Stimulated activated naive CD8-positive, alpha-beta T cell treated with anti-CD3 and anti-CD28 coated beads, Interleukin-15, amount 100 ng/mL, for 72 hours (primary cell): ENCODE measurements at regions not wholly inside any gene's neighbourhood (a gene's known extent, or its start where the extent isn't known, plus 50 kb on each side); places are given as distances from the start of the nearest gene placed in this dataset.

Experiments
- ATAC-seq: fragments of 150-1000 bp; cut with Tn5 transposase; 2 replicates; pipeline ENCODE4 v1.10.0; 2021; ENCODE audit warnings: mild to moderate bottlenecking, moderate library complexity
- DNase-seq, 2 donors: peaks; one replicate each; pipeline ENCODE4 v3.0.0; 2021 to 2022
- H3K27ac Mint-ChIP-seq, 2 donors: one replicate each; pipeline ENCODE4 v1.8.0; 2022; ENCODE audit warnings: mild to moderate bottlenecking in 2 of 2, mixed read lengths in 2 of 2, moderate library complexity in 2 of 2
- H3K27me3 Mint-ChIP-seq: one replicate; pipeline ENCODE4 v1.8.0; 2022; ENCODE audit warnings: mixed read lengths
- H3K4me1 Mint-ChIP-seq: one replicate; pipeline ENCODE4 v1.8.0; 2022; ENCODE audit warnings: mild to moderate bottlenecking, mixed read lengths
- H3K4me3 Mint-ChIP-seq, 2 donors: one replicate each; pipeline ENCODE4 v1.8.0; 2022; ENCODE audit warnings: mild to moderate bottlenecking in 2 of 2, mixed read lengths in 2 of 2, moderate library complexity in 1 of 2
- H3K9me3 Mint-ChIP-seq, 2 donors: one replicate each; pipeline ENCODE4 v1.8.0; 2022; ENCODE audit warnings: mixed read lengths in 2 of 2

DNA sequence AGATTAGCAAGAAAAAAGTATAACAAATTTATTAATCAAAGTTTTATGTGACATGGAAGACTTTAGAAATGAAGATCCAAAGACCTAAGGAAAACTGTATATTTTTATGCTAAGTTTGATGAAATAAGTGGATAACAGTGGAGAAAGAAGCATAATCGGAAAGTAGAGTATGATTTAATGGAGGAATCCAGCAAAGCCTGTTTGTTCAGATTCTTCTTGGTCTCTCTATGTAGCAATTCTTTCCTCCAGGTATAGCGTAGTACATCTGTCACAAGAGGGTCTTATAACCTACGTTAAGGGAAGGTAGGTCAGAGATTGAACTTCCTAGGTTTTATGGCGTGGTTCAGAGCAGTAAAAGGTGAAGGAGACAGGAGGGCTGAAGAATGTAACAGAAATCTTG, 600.6 kb upstream of the CHORDC1 start:
- Mint-ChIP-seq H3K9me3 (peaks cover 0 to 21% of the 10 kb centered on the region in 2 donors), H3K4me3 (no peak overlapping the region), H3K27me3 (no peaks in the 10 kb centered on the region), H3K27ac (no peak overlapping the region), H3K4me1 (no peaks in the 10 kb centered on the region)
- ATAC-seq (no peak), DNase-seq (no peak)

DNA sequence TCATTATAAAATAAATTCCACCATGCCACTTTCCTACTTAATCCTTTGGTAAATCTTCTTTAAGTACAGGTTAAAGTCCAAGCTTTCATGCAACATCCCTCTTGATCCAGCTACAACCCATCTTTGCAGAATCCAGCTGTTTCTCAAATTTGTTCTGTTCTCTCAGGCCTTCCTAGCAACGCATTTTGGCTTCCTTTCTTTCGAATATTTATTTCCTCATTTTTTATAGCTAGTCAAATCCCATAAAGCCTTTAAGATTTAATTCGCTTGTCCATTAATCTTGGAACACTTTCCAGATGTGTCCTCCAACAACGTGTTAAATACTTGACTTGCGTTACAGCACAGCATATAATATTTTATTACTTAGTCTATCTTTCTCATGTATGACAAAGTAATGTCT, 600.1 kb upstream of the CHORDC1 start:
- no peaks in the 10 kb centered on the region for H3K4me1 Mint-ChIP-seq
- no peak overlapping the region for H3K27ac Mint-ChIP-seq
- peaks cover 0 to 18% of the 10 kb centered on the region in 2 donors for H3K9me3 Mint-ChIP-seq
- DNase-seq = no peak
- no peak overlapping the region for H3K4me3 Mint-ChIP-seq
- ATAC-seq = no peak
- no peaks in the 10 kb centered on the region for H3K27me3 Mint-ChIP-seq

DNA sequence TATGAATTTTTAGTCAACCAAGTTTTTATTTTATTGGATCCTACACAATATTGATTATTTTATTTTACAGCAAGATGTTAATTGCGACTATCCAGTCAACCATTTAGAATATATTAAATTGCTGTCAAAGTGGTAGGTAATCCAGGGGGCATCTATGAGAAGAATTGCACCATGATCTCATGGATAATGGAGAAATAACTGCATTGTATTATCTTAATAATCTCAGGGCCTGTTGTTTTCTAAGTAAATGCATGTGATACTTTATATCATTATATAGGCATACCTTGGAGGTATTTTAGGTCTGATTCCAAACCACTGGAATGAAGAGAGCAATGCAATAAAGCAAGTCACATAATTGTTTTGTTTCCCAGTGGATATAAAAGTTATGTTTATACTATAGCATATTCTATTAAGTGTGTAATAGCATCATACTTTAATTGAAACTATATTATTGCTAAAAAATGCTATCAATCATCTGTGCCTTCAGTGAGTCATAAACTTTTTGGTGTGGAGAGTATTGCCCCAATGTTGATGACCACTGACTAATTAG, 595.4 kb upstream of the CHORDC1 start:
- peaks cover 7 to 11% of the 10 kb centered on the region in 2 donors for H3K9me3 Mint-ChIP-seq
- no peak overlapping the region for H3K27ac Mint-ChIP-seq
- DNase-seq (no peak), ATAC-seq (no peak)
- H3K4me1 Mint-ChIP-seq = no peaks in the 10 kb centered on the region
- H3K27me3 Mint-ChIP-seq = no peaks in the 10 kb centered on the region
- no peak overlapping the region for H3K4me3 Mint-ChIP-seq

DNA sequence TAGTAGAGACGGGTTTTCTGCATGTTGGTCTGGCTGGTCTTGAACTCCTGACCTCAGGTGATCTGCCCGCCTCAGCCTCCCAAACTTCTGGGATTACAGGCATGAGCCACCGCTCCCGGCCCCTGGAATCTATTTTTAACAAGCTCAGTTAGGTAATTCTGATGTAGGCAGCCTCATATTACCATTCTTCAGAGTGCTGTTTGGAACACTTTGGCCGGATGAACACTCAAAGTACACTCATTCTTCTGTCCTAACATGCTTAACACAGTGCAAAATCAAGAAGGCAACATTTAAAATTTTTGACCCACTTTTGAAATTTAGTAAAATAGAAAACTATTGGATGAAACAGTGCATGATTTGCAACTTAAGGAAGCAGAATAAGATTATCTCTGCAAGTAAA, 586.7 kb upstream of the CHORDC1 start:
- H3K4me3 Mint-ChIP-seq = no peak overlapping the region
- H3K27me3 Mint-ChIP-seq = no peaks in the 10 kb centered on the region
- no peak overlapping the region for H3K27ac Mint-ChIP-seq

DNA sequence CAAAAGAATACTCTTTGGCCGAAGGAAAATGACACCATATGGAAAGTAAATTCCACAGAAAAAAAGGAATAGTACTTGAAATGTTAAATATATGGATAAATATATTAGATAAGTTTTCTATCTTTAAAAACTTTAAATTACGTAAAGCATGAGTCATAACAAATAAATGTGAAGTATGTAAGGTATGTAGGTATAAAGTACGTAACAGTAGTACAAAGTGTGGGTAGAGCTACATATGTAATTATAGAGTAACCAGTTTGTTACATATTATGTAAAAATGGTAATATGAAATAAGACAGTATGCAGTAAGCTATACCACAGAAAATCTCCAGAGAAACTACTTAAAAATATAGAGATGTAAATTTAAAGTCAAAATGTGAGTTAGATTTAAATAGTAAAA, 582.3 kb upstream of the CHORDC1 start:
- DNase-seq = no peak
- Mint-ChIP-seq H3K27me3 (no peaks in the 10 kb centered on the region), H3K9me3 (no peaks in the 10 kb centered on the region), H3K4me3 (no peak overlapping the region), H3K27ac (no peak overlapping the region), H3K4me1 (no peaks in the 10 kb centered on the region)
- no peak for ATAC-seq

More for the DNA sequence above, 586.7 kb upstream of the CHORDC1 start:
- DNase-seq (no peak), ATAC-seq (no peak)
- H3K9me3 Mint-ChIP-seq = no peaks in the 10 kb centered on the region
- H3K4me1 Mint-ChIP-seq = no peaks in the 10 kb centered on the region

DNA sequence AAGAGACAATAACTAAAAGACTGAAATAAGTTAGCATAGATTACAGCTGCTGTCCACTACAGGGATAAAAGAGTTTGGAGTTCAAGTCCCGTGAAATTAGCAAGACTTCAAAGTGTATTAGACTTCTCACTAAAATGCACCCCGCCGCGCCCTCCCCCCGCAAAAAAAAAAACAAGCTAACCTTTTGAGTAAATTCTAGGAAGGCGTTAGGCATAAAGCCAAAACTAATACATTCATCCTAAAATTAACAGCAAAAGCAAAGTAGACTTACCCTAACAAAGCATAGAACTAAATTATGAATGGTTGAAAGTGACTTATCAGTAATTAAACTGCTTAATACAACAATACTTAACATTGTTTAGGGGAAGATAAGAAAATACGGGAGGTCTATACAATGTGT, 581.0 kb upstream of the CHORDC1 start:
- H3K4me1 Mint-ChIP-seq = no peaks in the 10 kb centered on the region
- H3K9me3 Mint-ChIP-seq = peaks cover 0 to under 1% of the 10 kb centered on the region in 2 donors
- no peaks in the 10 kb centered on the region for H3K27me3 Mint-ChIP-seq
- DNase-seq (no peak), ATAC-seq (no peak)
- no peak overlapping the region for H3K4me3 Mint-ChIP-seq
- H3K27ac Mint-ChIP-seq = no peak overlapping the region

DNA sequence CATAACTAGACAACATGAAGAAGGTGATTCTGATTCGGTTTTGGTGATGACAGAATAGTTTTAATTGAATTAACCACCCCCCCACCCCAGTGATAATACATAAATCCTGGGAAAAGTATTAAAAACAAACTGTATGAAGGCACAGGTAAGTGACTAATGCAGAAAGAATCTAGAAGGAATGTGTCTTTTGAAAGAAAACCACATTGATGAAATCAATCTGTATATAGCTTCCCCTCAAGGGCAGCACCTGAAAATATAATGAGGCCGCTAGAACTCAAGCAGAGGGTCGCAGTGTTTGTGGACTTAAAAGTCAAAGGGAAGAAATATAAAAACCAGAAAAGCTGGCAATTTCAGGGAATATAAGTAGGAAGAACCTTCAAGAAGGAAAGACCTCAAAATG, 580.5 kb upstream of the CHORDC1 start:
- H3K27me3 Mint-ChIP-seq = no peaks in the 10 kb centered on the region
- no peak overlapping the region for H3K4me3 Mint-ChIP-seq
- peaks cover 0 to 5% of the 10 kb centered on the region in 2 donors for H3K9me3 Mint-ChIP-seq

DNA sequence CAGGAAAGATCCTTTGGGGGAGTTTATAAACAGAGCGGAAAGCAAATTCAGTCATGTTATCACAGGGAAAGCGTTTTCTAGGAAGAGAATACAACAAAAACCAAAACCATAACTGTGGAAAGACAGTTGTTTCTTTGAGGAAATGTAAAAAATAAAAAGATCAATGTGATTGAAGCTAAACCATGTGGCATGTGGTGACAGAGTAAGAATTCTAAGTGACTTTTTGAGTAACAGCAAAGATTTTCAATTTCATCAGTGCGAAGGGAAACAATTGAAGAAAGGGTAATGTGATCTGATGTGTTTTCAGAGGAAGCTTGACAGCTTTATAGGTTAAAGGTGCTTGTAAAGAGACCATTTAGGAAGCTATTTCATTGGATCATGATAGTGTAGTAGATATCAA, 575.9 kb upstream of the CHORDC1 start:
- no peak for DNase-seq
- no peak for ATAC-seq
- Mint-ChIP-seq H3K4me3 (no peak overlapping the region), H3K27ac (no peak overlapping the region), H3K9me3 (peaks cover 0 to 6% of the 10 kb centered on the region in 2 donors), H3K27me3 (no peaks in the 10 kb centered on the region), H3K4me1 (no peaks in the 10 kb centered on the region)

More for the DNA sequence above, 580.5 kb upstream of the CHORDC1 start:
- H3K4me1 Mint-ChIP-seq = no peaks in the 10 kb centered on the region
- no peak overlapping the region for H3K27ac Mint-ChIP-seq
- DNase-seq = no peak
- no peak for ATAC-seq

DNA sequence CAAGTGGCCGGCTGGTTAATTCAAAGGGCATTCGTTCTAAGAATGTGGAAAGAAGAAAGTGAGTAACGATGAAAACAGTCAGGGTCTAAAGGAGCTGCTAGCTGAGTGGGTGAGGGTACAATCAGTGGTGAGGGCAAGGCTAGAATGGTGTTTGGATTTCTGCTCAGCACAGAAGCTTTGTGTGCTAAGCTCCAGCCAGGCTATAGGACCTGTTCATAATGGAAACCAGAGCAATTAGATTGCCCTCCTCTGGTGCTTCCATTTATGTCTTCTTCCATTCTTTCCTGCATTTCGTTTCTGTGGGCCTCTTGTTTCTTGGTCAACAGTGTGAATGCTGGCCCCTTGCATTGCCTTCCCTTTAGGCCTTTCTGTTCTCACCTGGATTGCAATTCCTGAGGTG, 572.9 kb upstream of the CHORDC1 start:
- Mint-ChIP-seq H3K27ac (no peak overlapping the region), H3K4me1 (no peaks in the 10 kb centered on the region), H3K4me3 (no peak overlapping the region), H3K27me3 (no peaks in the 10 kb centered on the region), H3K9me3 (peaks cover 6 to 9% of the 10 kb centered on the region in 2 donors)
- ATAC-seq (no peak), DNase-seq (no peak)

DNA sequence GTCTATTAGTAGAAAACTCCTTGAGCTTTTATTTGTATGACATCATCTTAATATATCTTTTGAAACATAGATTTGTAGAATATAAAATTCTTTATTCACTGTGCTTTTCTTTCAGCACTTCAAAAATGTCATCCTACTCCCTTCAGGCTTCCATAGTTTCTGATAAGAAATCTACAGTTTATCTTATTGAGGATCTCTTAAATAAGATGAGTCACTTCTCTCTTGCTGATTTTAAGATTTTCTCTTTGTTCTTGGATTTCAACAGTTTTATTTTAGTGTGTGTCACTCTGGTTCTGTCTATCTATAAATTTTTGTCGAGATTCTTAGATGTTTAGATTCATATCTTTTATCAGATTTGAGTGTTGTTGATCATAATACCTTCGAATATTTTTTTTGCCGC, 566.1 kb upstream of the CHORDC1 start:
- Mint-ChIP-seq H3K27ac (no peak overlapping the region), H3K4me1 (no peaks in the 10 kb centered on the region), H3K27me3 (no peaks in the 10 kb centered on the region), H3K4me3 (no peak overlapping the region), H3K9me3 (peaks cover 8 to 34% of the 10 kb centered on the region in 2 donors)
- ATAC-seq (no peak), DNase-seq (no peak)

DNA sequence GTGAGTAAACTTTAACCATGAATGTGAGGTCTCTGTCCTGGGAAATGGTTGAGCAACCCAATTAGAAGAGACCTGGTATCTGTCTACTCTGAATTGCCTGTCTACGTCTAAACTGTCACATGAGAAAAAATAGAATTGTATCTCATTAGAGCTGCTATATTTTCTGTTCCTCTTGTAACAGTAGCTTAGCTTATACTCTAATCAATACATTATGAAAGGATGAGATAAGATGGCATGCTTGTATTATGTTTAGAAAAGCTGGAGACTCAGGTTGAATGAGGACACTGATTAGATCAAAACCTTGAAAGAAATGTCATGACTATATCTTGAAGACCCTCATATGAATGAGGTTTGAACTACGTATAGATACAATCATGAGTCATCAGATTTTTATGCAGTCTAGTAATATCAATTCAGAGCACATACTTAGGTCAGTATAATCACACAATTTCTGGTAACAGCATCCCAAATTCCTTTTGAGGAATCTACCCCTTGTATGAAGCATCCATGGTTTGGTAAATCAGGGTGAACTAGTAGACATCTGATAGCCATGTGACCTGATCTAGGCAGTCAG, 561.5 kb upstream of the CHORDC1 start:
- H3K4me1 Mint-ChIP-seq = no peaks in the 10 kb centered on the region
- no peak for ATAC-seq
- H3K9me3 Mint-ChIP-seq = peaks cover 11 to 13% of the 10 kb centered on the region in 2 donors

DNA sequence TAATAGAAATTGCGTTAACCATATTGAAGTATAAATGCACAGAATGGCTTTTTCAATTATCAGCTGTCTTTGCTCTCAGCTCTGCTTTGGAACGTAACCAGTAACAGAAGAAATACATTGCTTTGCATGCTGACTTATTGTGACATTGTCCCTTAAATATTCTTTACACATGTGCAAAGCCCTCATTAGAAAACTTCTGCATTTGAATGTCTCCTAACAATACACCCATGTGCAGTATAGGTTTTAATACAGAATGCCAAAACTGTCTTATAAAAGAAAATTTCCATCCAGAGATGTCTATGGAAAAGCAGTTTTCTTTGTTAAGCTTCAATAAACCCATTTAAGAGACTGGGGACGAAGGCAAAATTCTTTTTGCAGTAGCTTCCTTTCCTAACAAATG, 560.3 kb upstream of the CHORDC1 start:
- ATAC-seq = no peak
- DNase-seq = no peak

More for the DNA sequence above, 561.5 kb upstream of the CHORDC1 start:
- Mint-ChIP-seq H3K27ac (no peak overlapping the region), H3K27me3 (no peaks in the 10 kb centered on the region), H3K4me3 (no peak overlapping the region)
- DNase-seq = no peak

DNA sequence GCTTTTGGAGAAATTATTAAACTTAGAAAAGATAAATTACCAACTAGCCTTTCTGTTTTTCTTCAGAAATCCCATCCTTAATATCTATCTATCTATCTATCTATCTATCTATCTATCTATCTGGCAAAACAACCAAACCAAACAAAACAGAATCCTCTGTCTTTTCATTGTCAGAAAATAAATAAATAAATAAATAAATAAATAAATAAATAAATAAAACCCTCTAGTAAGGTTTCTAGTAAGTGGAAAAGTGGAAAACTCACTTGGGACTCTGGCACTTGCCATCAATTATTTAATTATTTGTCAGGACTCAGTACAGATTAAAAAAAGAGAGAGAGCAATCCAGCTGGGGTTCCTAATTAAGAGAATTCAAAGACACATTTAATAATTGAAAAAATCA, 556.2 kb upstream of the CHORDC1 start:
- Mint-ChIP-seq H3K4me1 (no peaks in the 10 kb centered on the region), H3K27ac (no peak overlapping the region), H3K27me3 (no peaks in the 10 kb centered on the region), H3K9me3 (peaks cover 18 to 21% of the 10 kb centered on the region in 2 donors), H3K4me3 (no peak overlapping the region)
- DNase-seq (no peak), ATAC-seq (no peak)

More for the DNA sequence above, 560.3 kb upstream of the CHORDC1 start:
- no peak overlapping the region for H3K27ac Mint-ChIP-seq
- peaks cover 7 to 11% of the 10 kb centered on the region in 2 donors for H3K9me3 Mint-ChIP-seq
- H3K4me3 Mint-ChIP-seq = no peak overlapping the region
- no peaks in the 10 kb centered on the region for H3K27me3 Mint-ChIP-seq
- H3K4me1 Mint-ChIP-seq = no peaks in the 10 kb centered on the region

DNA sequence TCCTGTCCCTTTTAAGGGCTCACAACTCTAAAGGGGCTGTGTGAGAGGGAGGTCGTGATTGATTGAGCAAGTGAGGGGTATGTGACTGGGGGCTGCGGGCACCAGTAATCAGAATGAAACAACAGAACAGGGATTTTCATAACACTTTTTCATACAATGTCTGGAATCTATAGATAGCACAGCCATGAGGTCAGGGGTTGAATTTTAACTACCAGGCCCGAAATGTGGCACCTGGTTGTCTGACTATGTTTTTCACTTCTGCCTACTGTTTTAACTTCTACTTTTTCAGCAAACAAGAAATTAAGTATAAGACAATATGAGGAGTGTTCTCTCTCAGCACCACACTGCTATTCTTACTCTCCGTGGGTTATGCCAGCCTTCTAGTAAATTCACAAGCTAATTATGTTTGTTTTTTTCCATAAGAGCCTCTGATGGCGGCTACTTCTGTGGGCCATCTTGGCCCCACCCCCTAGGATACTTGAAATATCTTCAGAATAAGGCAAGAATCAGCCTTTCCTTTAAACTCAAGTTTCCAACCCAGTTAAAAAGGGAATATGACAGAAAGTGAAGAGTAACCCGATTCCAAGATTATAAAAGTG, 552.8 kb upstream of the CHORDC1 start:
- Mint-ChIP-seq H3K4me1 (no peaks in the 10 kb centered on the region), H3K9me3 (peaks cover 32 to 42% of the 10 kb centered on the region in 2 donors), H3K27me3 (no peaks in the 10 kb centered on the region), H3K4me3 (no peak overlapping the region), H3K27ac (no peak overlapping the region)
- DNase-seq (no peak), ATAC-seq (no peak)

DNA sequence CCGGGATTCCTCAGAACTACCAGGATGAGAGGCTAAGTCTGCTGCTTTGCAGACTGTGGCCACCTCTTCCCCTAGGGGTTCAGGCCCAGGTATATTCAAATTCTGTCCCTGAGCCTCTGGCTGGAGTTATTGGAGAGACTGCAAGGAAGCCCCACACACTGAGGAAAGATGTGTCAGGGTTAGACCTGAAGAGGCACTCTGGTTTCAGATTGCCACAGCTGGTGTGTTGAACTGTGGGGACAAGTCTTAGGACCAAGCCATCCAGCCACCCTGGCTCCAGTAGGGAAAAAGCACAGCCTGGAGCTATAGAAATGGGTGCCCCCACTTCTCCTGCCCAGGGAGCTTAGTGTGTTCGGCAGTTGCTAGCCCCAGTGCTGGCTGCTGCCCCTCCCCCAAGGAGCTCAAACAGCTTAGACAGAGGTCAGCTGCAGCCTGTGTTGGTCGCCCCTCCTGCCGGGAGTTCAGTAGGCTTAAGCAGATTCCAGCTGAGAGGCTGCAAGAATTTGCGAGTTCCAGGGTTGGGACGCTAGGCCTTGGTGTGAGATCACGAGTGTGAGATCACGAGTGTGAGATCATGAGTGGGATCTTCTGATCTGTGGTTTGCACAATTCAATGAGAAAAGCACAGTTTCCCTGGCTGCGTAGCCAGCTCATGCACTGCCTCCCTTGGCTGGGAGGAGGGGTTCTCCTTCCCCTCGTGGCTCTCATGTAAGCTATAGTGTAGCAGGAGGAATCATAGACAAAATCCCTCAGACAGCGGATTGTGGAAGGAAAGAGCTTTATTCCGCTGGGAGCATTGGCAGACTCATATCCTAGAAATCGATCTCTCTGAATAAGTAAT, 552.1 kb upstream of the CHORDC1 start:
- Mint-ChIP-seq H3K4me1 (no peaks in the 10 kb centered on the region), H3K27ac (no peak overlapping the region), H3K9me3 (peaks cover 27 to 49% of the 10 kb centered on the region in 2 donors), H3K4me3 (no peak overlapping the region), H3K27me3 (no peaks in the 10 kb centered on the region)
- ATAC-seq (no peak), DNase-seq (no peak)

DNA sequence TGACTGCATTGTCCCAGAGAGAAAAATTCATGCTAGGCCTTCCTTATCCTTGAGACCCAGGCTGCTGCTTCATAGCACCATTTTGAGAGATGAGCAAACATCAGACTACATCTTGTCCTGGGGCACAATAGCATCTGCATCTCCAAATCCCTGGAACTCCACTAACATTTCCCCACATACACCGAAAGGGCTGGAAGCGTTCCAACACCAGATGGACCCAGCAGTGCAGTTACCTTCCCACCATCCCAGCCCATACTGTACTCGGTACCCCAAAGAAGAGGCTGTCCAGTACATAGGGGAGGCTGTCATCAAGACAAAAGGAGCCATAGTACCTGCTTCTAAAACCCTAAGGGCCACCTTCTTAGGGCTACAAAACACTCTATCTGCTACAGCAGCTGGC, 547.2 kb upstream of the CHORDC1 start:
- H3K4me1 Mint-ChIP-seq = no peaks in the 10 kb centered on the region
- no peak overlapping the region for H3K27ac Mint-ChIP-seq
- peaks cover 24 to 44% of the 10 kb centered on the region in 2 donors for H3K9me3 Mint-ChIP-seq
- H3K4me3 Mint-ChIP-seq = no peak overlapping the region
- ATAC-seq (no peak), DNase-seq (no peak)
- no peaks in the 10 kb centered on the region for H3K27me3 Mint-ChIP-seq
